ENCODE measurements at regions not wholly inside any gene's neighbourhood (a gene's known extent, or its start where the extent isn't known, plus 50 kb on each side); places are given as distances from the start of the nearest gene placed in this dataset.

DNA sequence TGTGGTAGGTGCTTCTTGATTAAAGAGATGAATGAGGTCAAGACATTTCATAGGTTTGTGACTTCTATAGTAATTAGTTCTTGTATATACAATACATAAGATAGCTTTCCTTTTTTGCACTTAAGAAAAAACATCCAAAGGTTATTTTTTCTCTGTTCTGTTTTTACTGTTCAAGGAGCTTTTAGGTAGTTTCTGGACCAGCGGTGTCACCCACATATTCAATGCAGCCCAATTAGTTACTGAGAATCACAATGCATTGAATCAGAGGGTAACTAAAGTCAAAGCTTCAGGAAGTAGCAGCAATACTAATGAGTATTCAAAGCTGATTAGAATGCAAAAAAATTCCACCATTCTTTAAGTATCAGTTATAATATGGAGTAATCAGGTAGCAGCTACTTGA lies 211.6 kb downstream of the SH2D1A start:
- Histone ChIP-seq H2BK15ac (ENCODE audit: low read depth, low read length) (no peak overlapping the region), H2BK20ac (ENCODE audit: low read depth, low read length, poor library complexity, severe bottlenecking) (no peak overlapping the region), H2AK5ac (ENCODE audit: insufficient read length, low read length) (no peak overlapping the region), H3K79me2 (ENCODE audit: insufficient read depth, low read length) (no peaks in the 10 kb centered on the region), H2AFZ (ENCODE audit: low read length) (no peak overlapping the region), H3K14ac (ENCODE audit: insufficient read depth, low read length) (no peak overlapping the region), H3K23me2 (ENCODE audit: insufficient read length, low read depth, low read length, poor library complexity, severe bottlenecking) (no peaks in the 10 kb centered on the region), H3K27ac (ENCODE audit: insufficient read length, low read depth, low read length) (no peak overlapping the region), H4K20me1 (ENCODE audit: control insufficient read depth, insufficient read depth, insufficient read length) (no peaks in the 10 kb centered on the region), H4K8ac (replicated peaks; ENCODE audit: insufficient read length, low read depth, low read length) (no peak overlapping the region), H3K79me1 (ENCODE audit: insufficient read depth, low read depth, low read length, poor library complexity, severe bottlenecking) (no peaks in the 10 kb centered on the region), H3K56ac (ENCODE audit: insufficient read length, low read depth, low read length) (no peak overlapping the region), H3K23ac (ENCODE audit: insufficient read length, low read depth, low read length) (no peak overlapping the region), H4K91ac (ENCODE audit: insufficient read length, low read depth, low read length) (no peak overlapping the region), H3K4ac (ENCODE audit: low read depth, low read length) (no peak overlapping the region), H3K9ac (ENCODE audit: extremely low read depth, insufficient read length, low read length) (no peak overlapping the region), H4K5ac (ENCODE audit: insufficient read length, low read depth, low read length) (no peak overlapping the region), H2BK120ac (ENCODE audit: low read depth, low read length, poor library complexity, severe bottlenecking) (no peak overlapping the region), H3K27me3 (ENCODE audit: insufficient read depth, low read length) (no peaks in the 10 kb centered on the region), H2BK5ac (ENCODE audit: insufficient read length, low read length) (no peak overlapping the region), H3T11ph (ENCODE audit: low read length) (no peak overlapping the region), H3K18ac (ENCODE audit: insufficient read length, low read depth, low read length) (no peak overlapping the region), H3K4me1 (ENCODE audit: insufficient read depth, low read length) (no peaks in the 10 kb centered on the region; the same call in 1 of the 2 replicates), H3K9me3 (ENCODE audit: control insufficient read depth, low read depth, low read length) (no peaks in the 10 kb centered on the region), H2BK12ac (ENCODE audit: insufficient read length, low read depth, low read length) (no peak overlapping the region), H3K4me2 (ENCODE audit: insufficient read depth, insufficient read length, low read length) (no peak overlapping the region)
- Mint-ChIP-seq H3K27ac (no peak overlapping the region), H3K9me3 (no peaks in the 10 kb centered on the region; a peak in 1 of 5 replicates), H3K4me1 (peaks cover 0 to 2% of the 10 kb centered on the region in 2 experiments; a peak in 1 of 4 replicates), H3K36me3 (ENCODE audit: insufficient read depth in 1 of 3, low read depth in 3 of 3) (no peaks in the 10 kb centered on the region), H3K4me3 (no peak overlapping the region), H3K27me3 (ENCODE audit: low read depth) (no peaks in the 10 kb centered on the region)
- no CpG with 5 or more reads among the region's 1 CpG for WGBS (ENCODE audit: extremely low coverage, insufficient read length, low lambda C conversion rate)
- TF ChIP-seq, protein P1, sequence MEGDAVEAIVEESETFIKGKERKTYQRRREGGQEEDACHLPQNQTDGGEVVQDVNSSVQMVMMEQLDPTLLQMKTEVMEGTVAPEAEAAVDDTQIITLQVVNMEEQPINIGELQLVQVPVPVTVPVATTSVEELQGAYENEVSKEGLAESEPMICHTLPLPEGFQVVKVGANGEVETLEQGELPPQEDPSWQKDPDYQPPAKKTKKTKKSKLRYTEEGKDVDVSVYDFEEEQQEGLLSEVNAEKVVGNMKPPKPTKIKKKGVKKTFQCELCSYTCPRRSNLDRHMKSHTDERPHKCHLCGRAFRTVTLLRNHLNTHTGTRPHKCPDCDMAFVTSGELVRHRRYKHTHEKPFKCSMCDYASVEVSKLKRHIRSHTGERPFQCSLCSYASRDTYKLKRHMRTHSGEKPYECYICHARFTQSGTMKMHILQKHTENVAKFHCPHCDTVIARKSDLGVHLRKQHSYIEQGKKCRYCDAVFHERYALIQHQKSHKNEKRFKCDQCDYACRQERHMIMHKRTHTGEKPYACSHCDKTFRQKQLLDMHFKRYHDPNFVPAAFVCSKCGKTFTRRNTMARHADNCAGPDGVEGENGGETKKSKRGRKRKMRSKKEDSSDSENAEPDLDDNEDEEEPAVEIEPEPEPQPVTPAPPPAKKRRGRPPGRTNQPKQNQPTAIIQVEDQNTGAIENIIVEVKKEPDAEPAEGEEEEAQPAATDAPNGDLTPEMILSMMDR (conservative IDR thresholded peaks at IDR 0.05) = no peak
- no peak for DNase-seq
